BJ (cell line): ENCODE measurements at regions not wholly inside any gene's neighbourhood (a gene's known extent, or its start where the extent isn't known, plus 50 kb on each side); places are given as distances from the start of the nearest gene placed in this dataset.

ENCODE experiments used
- CTCF ChIA-PET: fragments of 350-600 bp; formaldehyde crosslinking; extraction: SDS; loops from one replicate; lab custom pipeline; 2021; ENCODE audit warnings: antibody characterized with exemption, inconsistent platforms; lab: Yijun Ruan, JAX
- POLR2A ChIA-PET: fragments of 300-600 bp; sonication (Branson Sonifier 250); formaldehyde crosslinking; extraction: SDS; loops from one replicate; lab custom pipeline; 2021; ENCODE audit warnings: antibody characterized with exemption; lab: Charles Lee
- DNase-seq: peaks from one replicate; pipeline ENCODE4 v3.0.0-alpha.2; 2011; ENCODE audit warnings: low read depth
- H3K27me3 ChIP-seq: 2 replicates; pipeline ENCODE4 v1.6.0; 2011; ENCODE audit warnings: low read length; ENCODE audit not compliant: control insufficient read depth, insufficient read depth
- H3K36me3 ChIP-seq: 2 replicates; pipeline ENCODE4 v1.5.1; 2011; ENCODE audit warnings: low read length; ENCODE audit not compliant: control insufficient read depth, insufficient read depth
- H3K4me3 ChIP-seq: 2 replicates; pipeline ENCODE4 v1.5.1; 2011; ENCODE audit warnings: low read depth, mild to moderate bottlenecking, control low read depth, low read length
- TF ChIP-seq, protein P1 (sequence below): IDR thresholded peaks from 2 replicates; pipeline ENCODE4 v1.5.1; 2011; ENCODE audit warnings: low read depth, mild to moderate bottlenecking, control low read depth, inconsistent platforms, low read length, moderate library complexity; ENCODE audit not compliant: insufficient read depth

DNA sequence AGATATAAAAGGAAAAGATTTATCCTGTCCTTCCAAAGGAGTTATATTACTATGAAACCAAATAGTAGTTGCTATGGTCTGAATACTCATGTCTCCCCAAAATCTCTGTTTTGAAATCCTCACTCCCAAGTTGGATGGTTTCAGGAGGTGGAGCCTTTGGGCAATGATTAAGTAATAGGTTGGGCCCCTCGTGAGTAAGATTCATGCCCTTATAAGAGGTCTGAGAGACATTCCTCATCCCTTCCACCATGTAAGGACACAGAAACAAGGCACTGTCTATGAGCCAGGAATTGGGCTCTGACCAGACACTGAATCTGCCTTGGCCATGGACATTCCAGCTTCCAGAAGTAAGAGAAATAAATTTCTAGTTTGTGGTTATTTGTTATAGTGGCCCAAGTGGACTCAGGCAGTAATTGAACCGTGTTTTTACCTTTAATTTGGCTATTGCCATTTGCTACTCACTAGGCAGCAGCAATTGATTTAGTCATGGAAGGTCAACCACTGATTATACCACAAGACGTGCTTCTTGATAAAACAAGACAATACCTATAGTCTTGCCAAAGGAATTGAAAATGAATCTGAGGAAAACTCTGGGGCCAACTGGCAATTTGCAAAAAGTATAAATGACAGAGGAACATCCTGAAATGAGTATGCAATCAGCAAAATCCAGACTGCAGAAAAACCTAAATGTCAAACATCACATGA is 717.4 kb upstream of the SPRY2 start:
- no peak for DNase-seq
- ChIA-PET POLR2A (no interaction called here), CTCF (no interaction called here)
- no peak overlapping the region for H3K4me3 ChIP-seq
- no peaks in the 10 kb centered on the region for H3K27me3 ChIP-seq
- no peaks in the 10 kb centered on the region for H3K36me3 ChIP-seq
- TF ChIP-seq, protein P1, sequence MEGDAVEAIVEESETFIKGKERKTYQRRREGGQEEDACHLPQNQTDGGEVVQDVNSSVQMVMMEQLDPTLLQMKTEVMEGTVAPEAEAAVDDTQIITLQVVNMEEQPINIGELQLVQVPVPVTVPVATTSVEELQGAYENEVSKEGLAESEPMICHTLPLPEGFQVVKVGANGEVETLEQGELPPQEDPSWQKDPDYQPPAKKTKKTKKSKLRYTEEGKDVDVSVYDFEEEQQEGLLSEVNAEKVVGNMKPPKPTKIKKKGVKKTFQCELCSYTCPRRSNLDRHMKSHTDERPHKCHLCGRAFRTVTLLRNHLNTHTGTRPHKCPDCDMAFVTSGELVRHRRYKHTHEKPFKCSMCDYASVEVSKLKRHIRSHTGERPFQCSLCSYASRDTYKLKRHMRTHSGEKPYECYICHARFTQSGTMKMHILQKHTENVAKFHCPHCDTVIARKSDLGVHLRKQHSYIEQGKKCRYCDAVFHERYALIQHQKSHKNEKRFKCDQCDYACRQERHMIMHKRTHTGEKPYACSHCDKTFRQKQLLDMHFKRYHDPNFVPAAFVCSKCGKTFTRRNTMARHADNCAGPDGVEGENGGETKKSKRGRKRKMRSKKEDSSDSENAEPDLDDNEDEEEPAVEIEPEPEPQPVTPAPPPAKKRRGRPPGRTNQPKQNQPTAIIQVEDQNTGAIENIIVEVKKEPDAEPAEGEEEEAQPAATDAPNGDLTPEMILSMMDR = no peak

DNA sequence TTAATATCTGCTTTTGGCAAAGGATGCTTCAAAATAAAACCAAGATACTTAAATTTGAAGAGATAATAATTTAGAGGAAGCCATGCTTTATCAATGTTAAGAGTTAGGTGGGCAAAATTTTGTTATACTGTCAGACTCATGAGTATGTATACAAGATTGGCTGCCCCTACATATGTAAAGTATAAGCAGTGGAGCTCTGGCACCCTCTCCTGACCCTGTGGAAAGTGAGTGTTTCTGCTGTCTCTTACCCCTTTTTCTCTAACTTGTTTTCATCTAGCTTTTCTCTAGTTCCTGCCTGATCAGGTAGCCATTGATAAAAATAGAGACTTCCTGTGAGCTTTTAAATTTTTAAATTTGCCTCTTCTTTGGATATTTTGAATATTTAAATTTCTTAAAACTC is 710.9 kb upstream of the SPRY2 start:
- Histone ChIP-seq H3K36me3 (no peaks in the 10 kb centered on the region), H3K4me3 (no peak overlapping the region), H3K27me3 (no peaks in the 10 kb centered on the region)
- no peak for DNase-seq
- ChIA-PET CTCF (no interaction called here), POLR2A (no interaction called here)
- TF ChIP-seq, protein P1 = no peak

DNA sequence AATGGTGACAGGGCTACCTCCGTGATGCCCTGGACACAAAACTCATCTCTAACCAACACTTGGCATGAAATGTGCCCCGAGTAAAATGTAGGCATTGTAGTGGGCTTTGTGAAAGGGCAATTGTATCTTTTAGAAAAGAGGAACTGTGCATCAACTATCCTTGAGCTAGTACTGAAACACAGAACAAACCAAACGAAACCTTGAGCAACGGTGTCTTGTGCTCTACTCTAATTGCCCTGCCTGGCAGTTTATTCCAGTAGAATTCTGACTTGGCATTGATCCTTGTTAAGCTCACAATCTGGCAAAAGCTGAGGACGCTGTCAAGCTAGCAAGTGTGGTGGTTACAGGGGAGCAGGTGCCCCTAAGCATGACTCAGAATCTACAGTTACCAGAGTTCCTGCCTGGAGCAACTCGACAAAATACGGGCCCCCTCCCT is 707.1 kb upstream of the SPRY2 start:
- DNase-seq = no peak
- TF ChIP-seq, protein P1 = no peak
- Histone ChIP-seq H3K27me3 (no peaks in the 10 kb centered on the region), H3K36me3 (no peaks in the 10 kb centered on the region), H3K4me3 (no peak overlapping the region)
- ChIA-PET CTCF (interaction anchor here (0.9 kb wide), 1 partner anchor 8 kb away, joined by 3 read pairs; no protein-coding TSS in a partner anchor), POLR2A (no interaction called here)

DNA sequence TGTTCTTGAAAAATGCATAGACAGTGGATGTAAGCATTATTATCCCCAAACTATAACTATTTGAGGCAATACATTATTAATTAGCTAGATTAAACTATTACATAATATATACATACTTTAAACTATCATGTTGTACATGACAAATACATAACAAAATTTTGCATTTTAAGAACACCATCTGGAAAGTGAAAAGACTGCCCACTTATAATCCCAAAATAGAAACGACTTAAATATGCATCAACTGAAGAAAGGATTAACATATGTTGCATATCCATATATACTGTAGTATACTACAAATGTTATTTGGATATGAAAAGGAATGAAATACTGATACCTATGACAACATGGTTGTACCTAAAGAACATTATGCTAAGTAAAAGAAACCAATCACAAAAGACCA is 700.8 kb upstream of the SPRY2 start:
- DNase-seq = no peak
- ChIA-PET CTCF (no interaction called here), POLR2A (no interaction called here)
- TF ChIP-seq, protein P1 = no peak
- H3K27me3 ChIP-seq = no peaks in the 10 kb centered on the region
- H3K4me3 ChIP-seq = no peak overlapping the region
- no peaks in the 10 kb centered on the region for H3K36me3 ChIP-seq

DNA sequence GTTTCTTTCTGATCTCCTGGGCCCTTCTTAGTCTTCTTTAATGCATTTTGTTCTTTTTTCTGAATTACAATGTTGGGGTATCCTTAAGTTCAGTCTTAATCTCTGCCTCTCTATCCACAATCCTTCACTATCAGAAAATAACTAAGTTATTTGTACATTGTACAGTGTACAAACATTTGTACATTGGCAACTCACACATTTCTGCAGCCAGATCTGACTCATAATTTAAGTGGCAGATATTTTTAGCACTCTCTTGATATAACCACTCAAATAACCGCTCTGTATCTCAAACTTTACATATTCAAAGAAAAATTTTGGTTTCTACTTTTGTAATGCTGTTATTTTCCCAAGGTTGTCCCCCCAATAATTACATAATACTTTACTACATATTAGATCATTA is 691.1 kb upstream of the SPRY2 start:
- no peak for DNase-seq
- H3K27me3 ChIP-seq = no peaks in the 10 kb centered on the region
- no peaks in the 10 kb centered on the region for H3K36me3 ChIP-seq
- CTCF ChIA-PET = no interaction called here
- TF ChIP-seq, protein P1 = no peak
- POLR2A ChIA-PET = no interaction called here
- H3K4me3 ChIP-seq = no peak overlapping the region
